RWPE1 (cell line): ENCODE measurements at regions not wholly inside any gene's neighbourhood (a gene's known extent, or its start where the extent isn't known, plus 50 kb on each side); places are given as distances from the start of the nearest gene placed in this dataset.

Experiments
- CTCF ChIA-PET: fragments of 350-600 bp; sonication (Branson Sonifier 250); formaldehyde crosslinking; extraction: SDS; loops from one replicate; lab custom pipeline; 2021; lab: Yijun Ruan, JAX
- POLR2A ChIA-PET: fragments of 400-600 bp; formaldehyde crosslinking; extraction: SDS; loops from one replicate; lab custom pipeline; 2020; ENCODE audit warnings: antibody characterized with exemption; ENCODE audit not compliant: low non-redundant PET; lab: Yijun Ruan, JAX
- DNase-seq: peaks from one replicate; pipeline ENCODE4 v3.0.0; 2012; ENCODE audit warnings: low spot score
- H3K27ac ChIP-seq: fragments of 450-650 bp; 2 replicates; pipeline ENCODE4 v1.5.1; 2017
- TF ChIP-seq, protein P1 (sequence below): fragments of 450-650 bp; conservative IDR thresholded peaks from 2 replicates; pipeline ENCODE4 v1.5.1; 2017; ENCODE audit warnings: low read depth, mild to moderate bottlenecking

DNA sequence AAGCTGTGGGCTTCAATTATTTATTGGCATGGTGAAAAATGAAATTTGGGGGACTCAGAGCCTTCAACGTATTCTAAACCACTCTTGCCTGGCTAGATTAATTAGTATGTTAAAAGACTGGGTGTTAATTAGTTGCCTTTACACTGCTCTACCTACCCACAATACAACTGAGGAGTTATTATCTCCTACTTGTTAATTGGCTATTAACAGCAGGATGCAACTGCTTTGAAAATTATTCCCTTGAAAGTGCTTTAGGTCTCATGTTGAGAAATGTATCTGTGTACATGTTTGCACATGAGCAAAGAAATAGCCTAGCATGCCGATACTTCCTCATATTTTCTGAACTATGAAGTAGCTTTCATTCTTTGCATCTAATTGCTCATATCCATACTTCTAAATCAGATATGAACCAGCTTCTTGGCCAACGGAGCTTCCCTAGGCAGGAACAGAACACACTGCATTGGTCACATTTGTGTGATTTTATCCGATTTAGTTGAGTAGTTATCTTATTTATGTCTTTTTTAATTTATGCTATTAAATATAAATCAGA, 155.8 kb downstream of the GPAM start:
- H3K27ac ChIP-seq, result no peak overlapping the region
- ChIA-PET POLR2A (no interaction called here), CTCF (interaction anchor here (0.5 kb wide), 1 partner anchor 305 kb away, joined by 3 read pairs; no protein-coding TSS in a partner anchor)
- TF ChIP-seq, protein P1, sequence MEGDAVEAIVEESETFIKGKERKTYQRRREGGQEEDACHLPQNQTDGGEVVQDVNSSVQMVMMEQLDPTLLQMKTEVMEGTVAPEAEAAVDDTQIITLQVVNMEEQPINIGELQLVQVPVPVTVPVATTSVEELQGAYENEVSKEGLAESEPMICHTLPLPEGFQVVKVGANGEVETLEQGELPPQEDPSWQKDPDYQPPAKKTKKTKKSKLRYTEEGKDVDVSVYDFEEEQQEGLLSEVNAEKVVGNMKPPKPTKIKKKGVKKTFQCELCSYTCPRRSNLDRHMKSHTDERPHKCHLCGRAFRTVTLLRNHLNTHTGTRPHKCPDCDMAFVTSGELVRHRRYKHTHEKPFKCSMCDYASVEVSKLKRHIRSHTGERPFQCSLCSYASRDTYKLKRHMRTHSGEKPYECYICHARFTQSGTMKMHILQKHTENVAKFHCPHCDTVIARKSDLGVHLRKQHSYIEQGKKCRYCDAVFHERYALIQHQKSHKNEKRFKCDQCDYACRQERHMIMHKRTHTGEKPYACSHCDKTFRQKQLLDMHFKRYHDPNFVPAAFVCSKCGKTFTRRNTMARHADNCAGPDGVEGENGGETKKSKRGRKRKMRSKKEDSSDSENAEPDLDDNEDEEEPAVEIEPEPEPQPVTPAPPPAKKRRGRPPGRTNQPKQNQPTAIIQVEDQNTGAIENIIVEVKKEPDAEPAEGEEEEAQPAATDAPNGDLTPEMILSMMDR, result no peak
- DNase-seq, result no peak

DNA sequence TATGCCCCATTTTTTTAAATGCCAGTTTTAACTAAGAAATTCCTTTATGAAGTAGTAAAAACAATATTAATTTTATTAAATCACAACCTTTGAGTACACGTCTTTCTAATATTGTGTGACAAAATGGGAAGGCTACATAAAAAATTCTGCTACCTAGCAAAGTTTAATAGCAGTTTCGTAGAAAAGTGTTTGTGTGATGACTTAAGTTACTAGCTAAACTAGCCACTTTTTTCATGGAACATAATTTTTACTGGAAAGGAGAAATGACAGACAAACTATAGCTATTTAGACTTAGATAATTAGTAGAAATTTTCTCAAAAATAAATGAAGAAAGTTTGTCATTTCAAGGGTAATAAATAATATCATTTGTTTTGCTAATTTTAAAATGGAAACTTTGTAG, 153.1 kb downstream of the GPAM start:
- DNase-seq, result no peak
- H3K27ac ChIP-seq, result no peak overlapping the region
- POLR2A ChIA-PET, result no interaction called here
- TF ChIP-seq, protein P1, result no peak
- CTCF ChIA-PET, result no interaction called here

DNA sequence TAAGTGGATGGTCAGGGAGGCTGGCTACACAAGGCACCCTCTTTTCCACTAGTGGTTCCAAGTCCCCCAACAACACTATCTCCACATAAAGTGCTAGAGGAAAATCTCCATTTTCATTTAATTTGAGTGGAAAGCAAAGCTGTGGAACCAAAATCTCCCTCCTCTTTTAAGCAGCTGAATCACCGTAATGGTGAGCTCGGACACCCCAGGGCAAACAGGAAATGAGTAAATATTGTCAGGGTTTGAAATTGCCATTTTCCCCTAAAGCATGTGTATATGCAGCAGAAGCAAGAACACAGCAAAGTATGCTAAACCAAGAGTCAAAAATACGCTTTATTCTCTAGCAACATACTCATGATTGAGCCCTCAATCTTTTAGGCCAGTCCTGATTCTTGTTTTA, 143.7 kb downstream of the GPAM start:
- TF ChIP-seq, protein P1, result no peak
- POLR2A ChIA-PET, result no interaction called here
- CTCF ChIA-PET, result interaction anchor here (0.6 to 0.7 kb wide), 2 partner anchors 719 to 1038 kb away, joined by 3 read pairs; no protein-coding TSS in a partner anchor
- H3K27ac ChIP-seq, result no peak overlapping the region
- no peak for DNase-seq

DNA sequence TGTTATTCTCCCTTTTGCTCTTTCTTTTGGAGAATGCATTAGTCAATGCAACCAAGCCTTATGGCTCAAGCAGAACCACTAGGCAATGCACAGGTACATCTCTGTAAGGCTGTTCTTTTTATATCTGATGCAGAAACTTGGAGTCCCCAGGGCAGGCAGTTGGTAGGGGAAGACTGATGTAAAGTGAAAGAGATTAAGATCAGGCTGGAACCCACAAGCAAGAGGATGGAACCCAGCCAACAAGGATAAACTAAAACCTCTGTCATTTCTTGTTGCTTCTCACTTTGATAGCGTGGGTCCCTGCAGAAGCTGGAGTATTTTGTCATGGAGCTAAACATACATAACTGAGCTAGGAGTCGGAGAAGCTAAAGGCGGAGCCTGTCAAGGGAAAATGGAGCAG, 142.9 kb downstream of the GPAM start:
- ChIA-PET CTCF (no interaction called here), POLR2A (no interaction called here)
- H3K27ac ChIP-seq, result no peak overlapping the region
- TF ChIP-seq, protein P1, result no peak
- DNase-seq, result no peak

DNA sequence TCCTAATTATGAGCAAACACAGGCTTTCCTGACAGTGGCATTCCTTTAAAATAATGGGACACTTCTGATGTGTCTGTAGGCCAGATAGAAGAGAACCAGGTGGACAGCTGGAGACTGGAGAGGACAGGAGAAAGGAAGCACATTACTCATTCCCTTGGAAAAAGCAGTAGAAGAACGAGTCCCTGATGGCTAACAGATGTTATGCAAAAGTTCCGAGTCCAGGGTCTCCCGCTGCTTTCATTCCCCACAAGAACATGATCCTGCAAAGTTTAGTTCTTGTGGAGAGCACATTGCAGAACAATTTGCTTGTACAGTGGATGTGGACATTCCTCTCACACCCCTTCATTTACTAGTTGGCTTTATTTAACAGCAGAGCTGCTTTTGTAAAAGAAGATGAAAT, 137.6 kb downstream of the GPAM start:
- DNase-seq, result no peak
- no peak overlapping the region for H3K27ac ChIP-seq
- POLR2A ChIA-PET, result no interaction called here
- TF ChIP-seq, protein P1, result no peak
- CTCF ChIA-PET, result interaction anchor here (0.8 kb wide), 1 partner anchor 1487 kb away, joined by 3 read pairs; no protein-coding TSS in a partner anchor

- ChIA-PET POLR2A (no interaction called here), CTCF (no interaction called here)
- no peak overlapping the region for H3K27ac ChIP-seq
- TF ChIP-seq, protein P1, result no peak
- no peak for DNase-seq
Observed at GRCh38 chr10:112047674-112048073, 135.9 kb downstream of the GPAM start.
